ENCODE measurements at regions not wholly inside any gene's neighbourhood (a gene's known extent, or its start where the extent isn't known, plus 50 kb on each side); places are given as distances from the start of the nearest gene placed in this dataset.
A peak's percentile ranks its signal among the peaks of the same experiment; 100 is the strongest.

DNA sequence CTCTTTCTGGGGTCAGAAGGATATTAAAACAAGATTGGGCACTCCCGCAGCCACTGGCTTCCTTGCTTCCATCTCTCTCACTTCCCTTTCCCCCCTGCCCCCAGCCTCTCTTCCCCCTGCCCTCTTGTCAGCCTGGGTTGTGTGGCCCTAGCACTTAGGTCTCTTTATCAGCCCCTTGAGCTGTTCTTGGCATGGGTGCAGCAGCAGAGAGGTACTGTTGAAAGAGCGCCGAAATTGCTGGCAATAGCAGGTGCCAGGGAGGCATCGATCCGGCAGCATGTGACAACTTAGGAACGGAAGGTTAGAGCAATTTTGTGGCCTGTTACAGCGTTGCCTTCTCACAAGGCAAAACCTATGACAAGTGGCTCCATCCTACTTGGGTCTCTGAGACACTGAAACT is 333.1 kb upstream of the IGFBP7 start:
- Mint-ChIP-seq H3K4me3 (ENCODE audit: low read depth, unreplicated experiment) (no peak overlapping the region), H3K27me3 (ENCODE audit: unreplicated experiment) (peaks cover 36% of the 10 kb centered on the region), H3K9me3 (ENCODE audit: low read depth, unreplicated experiment) (no peaks in the 10 kb centered on the region), H3K36me3 (ENCODE audit: insufficient read depth, unreplicated experiment) (no peaks in the 10 kb centered on the region), H3K27ac (ENCODE audit: unreplicated experiment) (no peak overlapping the region), H3K4me1 (ENCODE audit: low read depth, unreplicated experiment) (no peaks in the 10 kb centered on the region)
- intact Hi-C loops (cut with micrococcal nuclease; ENCODE audit: unreplicated experiment) = no loop called here
- BruUV-seq (replicated peaks) = no TSS peak
- TF ChIP-seq, protein P1, sequence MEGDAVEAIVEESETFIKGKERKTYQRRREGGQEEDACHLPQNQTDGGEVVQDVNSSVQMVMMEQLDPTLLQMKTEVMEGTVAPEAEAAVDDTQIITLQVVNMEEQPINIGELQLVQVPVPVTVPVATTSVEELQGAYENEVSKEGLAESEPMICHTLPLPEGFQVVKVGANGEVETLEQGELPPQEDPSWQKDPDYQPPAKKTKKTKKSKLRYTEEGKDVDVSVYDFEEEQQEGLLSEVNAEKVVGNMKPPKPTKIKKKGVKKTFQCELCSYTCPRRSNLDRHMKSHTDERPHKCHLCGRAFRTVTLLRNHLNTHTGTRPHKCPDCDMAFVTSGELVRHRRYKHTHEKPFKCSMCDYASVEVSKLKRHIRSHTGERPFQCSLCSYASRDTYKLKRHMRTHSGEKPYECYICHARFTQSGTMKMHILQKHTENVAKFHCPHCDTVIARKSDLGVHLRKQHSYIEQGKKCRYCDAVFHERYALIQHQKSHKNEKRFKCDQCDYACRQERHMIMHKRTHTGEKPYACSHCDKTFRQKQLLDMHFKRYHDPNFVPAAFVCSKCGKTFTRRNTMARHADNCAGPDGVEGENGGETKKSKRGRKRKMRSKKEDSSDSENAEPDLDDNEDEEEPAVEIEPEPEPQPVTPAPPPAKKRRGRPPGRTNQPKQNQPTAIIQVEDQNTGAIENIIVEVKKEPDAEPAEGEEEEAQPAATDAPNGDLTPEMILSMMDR (IDR thresholded peaks at IDR 0.05; ENCODE audit: unreplicated experiment) = no peak
- DNase-seq = no peak
- CTCF ChIA-PET = no interaction called here

DNA sequence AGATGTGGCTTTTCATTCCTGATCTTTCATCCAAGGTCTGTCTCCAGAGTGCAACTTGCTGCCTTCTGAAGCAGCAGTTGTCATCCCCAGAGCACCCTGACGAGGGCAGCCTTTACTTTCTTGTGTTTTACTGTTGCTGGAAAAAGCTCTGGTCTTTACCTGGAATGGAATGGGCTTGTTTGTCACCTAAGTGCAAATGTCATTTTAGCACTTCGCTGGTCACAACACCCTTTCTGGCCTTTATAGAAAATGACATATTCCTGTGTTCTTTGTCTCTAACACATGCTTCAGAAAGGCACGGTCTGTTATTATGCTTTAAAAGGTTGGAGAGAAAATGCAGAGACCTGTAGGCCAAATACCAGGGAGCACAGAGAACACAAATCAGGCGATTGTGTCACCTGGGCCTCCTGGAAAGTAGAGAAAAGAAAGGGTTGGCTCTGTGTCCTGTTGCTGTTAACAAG is 332.7 kb upstream of the IGFBP7 start:
- TF ChIP-seq, protein P1 (IDR thresholded peaks at IDR 0.05; ENCODE audit: unreplicated experiment) = peak; percentile 58
- no TSS peak for BruUV-seq (replicated peaks)
- intact Hi-C loops (cut with micrococcal nuclease; ENCODE audit: unreplicated experiment) = no loop called here
- Mint-ChIP-seq H3K4me3 (ENCODE audit: low read depth, unreplicated experiment) (no peak overlapping the region), H3K27me3 (ENCODE audit: unreplicated experiment) (peaks cover 36% of the 10 kb centered on the region), H3K4me1 (ENCODE audit: low read depth, unreplicated experiment) (no peaks in the 10 kb centered on the region), H3K36me3 (ENCODE audit: insufficient read depth, unreplicated experiment) (no peaks in the 10 kb centered on the region), H3K27ac (ENCODE audit: unreplicated experiment) (no peak overlapping the region), H3K9me3 (ENCODE audit: low read depth, unreplicated experiment) (no peaks in the 10 kb centered on the region)
- peak; percentile 44 for DNase-seq
- CTCF ChIA-PET = no interaction called here

DNA sequence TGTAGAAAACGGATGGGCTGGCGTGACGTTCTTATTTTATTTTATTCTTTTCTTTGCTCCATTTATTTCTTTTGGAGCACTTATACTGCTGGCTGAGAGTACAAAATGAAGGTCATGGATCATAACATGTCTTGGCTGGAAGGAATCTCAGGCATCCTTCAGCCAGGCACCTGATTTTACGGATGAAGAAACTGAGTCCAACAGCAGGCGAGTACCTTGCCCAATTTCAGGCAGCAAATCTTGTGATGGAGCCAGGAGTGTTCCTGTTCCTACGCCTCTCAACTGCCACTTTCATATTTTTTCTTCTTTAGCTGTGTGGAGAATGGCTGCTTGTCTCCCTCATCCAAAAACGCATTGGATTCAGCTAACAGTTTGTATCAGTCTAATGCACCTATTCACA is 332.1 kb upstream of the IGFBP7 start:
- CTCF ChIA-PET = no interaction called here
- Mint-ChIP-seq H3K36me3 (ENCODE audit: insufficient read depth, unreplicated experiment) (no peaks in the 10 kb centered on the region), H3K9me3 (ENCODE audit: low read depth, unreplicated experiment) (no peaks in the 10 kb centered on the region), H3K27ac (ENCODE audit: unreplicated experiment) (no peak overlapping the region), H3K4me3 (ENCODE audit: low read depth, unreplicated experiment) (no peak overlapping the region), H3K27me3 (ENCODE audit: unreplicated experiment) (peaks cover 36% of the 10 kb centered on the region), H3K4me1 (ENCODE audit: low read depth, unreplicated experiment) (no peaks in the 10 kb centered on the region)
- TF ChIP-seq, protein P1 (IDR thresholded peaks at IDR 0.05; ENCODE audit: unreplicated experiment) = no peak
- intact Hi-C loops (cut with micrococcal nuclease; ENCODE audit: unreplicated experiment) = no loop called here
- no TSS peak for BruUV-seq (replicated peaks)
- no peak for DNase-seq

DNA sequence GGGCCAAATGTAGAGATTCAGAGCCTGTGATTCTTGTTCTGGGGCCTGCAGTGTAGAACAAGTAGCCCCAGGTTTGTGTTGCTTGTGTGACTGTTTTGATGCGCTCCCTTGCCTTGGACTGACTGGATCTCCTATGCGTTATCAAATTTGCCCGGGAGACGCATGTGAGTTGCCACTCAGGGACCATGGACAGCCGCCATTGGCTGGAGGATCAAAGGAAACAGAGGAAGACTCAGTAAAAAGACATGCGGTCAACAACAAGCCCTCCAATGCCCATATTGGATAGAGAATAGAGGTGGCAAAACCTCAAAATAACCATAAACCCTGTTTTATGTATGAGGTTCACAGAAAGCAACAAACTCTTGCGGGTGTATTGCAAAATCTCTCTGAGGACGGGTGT is 327.5 kb upstream of the IGFBP7 start:
- no TSS peak for BruUV-seq (replicated peaks)
- peaks cover 27% of the 10 kb centered on the region for H3K27me3 Mint-ChIP-seq (ENCODE audit: unreplicated experiment)
- no peak overlapping the region for H3K27ac Mint-ChIP-seq (ENCODE audit: unreplicated experiment)
- no peak overlapping the region for H3K4me3 Mint-ChIP-seq (ENCODE audit: low read depth, unreplicated experiment)
- H3K9me3 Mint-ChIP-seq (ENCODE audit: low read depth, unreplicated experiment) = no peaks in the 10 kb centered on the region
- no peaks in the 10 kb centered on the region for H3K4me1 Mint-ChIP-seq (ENCODE audit: low read depth, unreplicated experiment)
- TF ChIP-seq, protein P1 (IDR thresholded peaks at IDR 0.05; ENCODE audit: unreplicated experiment) = no peak
- DNase-seq = no peak
- H3K36me3 Mint-ChIP-seq (ENCODE audit: insufficient read depth, unreplicated experiment) = no peaks in the 10 kb centered on the region
- CTCF ChIA-PET = no interaction called here
- intact Hi-C loops (cut with micrococcal nuclease; ENCODE audit: unreplicated experiment) = no loop called here

Measured in Calu3 (cell line).